HG03439 (cell line): ENCODE measurements at regions not wholly inside any gene's neighbourhood (a gene's known extent, or its start where the extent isn't known, plus 50 kb on each side); places are given as distances from the start of the nearest gene placed in this dataset.

Experiments used
- ATAC-seq: cut with Tn5 transposase; IDR thresholded peaks from one replicate; pipeline ENCODE4 v1.9.1; 2021; ENCODE audit warnings: mild to moderate bottlenecking, moderate library complexity; ENCODE audit not compliant: unreplicated experiment

DNA sequence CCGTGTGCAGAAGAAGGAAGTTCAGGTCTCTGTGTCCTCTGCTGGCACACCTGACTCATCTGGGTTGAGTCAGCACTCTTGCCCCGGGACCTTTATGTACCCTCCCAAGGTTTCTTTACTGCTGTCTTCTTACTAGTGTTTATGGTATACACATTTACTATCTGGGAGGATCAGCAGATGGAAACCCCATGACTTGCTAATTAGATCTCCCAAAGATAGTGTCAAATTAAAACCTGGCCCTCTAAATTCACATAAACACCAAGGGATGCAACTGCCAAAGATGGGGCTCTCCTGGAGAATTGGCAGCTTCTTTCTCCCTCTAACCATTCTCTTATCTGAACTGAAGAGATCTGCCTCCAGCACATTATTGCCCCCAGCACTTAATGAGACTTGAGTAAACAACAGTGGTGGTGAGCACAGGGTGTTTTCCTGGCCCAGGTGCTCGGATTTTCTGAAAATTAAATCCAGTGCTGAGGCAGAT lies 718.1 kb upstream of the SOX9 start:
- ATAC-seq, result no peak

DNA sequence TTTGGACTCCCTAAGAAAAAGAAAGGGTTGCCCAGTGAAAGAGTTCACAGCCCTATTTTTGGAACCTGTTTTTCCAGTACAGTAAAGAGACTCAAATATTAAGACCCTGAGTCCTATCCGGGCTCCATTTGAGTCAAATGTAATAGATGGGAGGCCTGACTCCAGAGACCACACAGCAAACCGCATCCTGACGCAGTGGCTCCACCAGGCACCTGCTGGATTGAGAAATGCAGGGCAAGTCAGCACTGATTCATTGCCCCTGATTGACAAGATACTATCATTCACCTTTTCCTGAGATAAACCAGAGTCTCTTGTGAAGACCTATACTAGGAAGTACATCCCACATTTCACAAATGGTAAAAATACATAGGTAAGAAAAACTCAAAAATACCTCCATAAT lies 715.7 kb upstream of the SOX9 start:
- no peak for ATAC-seq

DNA sequence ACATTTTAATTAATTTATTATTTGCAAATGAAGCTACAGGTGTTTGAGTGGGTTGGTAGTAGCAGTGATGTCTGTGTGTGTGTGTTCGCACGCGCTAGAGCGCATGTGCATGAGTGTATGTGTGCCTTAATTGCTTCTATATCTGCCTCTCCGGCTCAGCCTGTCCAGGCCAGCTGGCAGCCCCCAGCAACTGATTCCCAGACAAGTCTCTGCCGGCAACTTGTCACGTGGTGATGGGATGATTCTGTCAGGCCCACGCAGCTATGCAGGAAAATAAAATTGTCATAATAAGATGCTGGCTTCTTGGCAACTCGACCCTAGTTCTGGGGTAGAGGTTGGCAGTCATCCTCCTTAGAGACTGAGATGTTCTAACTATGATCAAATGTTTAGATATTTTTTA lies 712.8 kb upstream of the SOX9 start:
- ATAC-seq, result no peak

DNA sequence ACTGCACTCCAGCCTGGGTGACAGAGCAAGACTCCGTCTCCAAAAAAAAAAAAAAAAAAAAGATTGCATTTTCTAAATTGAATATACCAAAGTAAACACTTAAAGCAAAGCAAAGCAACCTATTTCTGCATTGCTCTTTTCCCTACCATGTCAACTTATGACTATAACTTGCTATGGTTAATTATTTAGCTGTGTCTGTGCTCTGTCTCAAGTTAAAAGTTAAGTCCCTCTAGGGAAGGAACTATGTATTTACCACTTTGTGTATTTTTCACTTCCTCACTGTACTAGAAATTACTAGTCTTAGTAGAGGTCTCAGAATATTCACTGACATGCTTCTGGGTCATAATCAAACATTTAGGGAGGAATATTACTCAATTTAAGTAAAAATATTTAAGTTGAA lies 711.7 kb upstream of the SOX9 start:
- no peak for ATAC-seq

DNA sequence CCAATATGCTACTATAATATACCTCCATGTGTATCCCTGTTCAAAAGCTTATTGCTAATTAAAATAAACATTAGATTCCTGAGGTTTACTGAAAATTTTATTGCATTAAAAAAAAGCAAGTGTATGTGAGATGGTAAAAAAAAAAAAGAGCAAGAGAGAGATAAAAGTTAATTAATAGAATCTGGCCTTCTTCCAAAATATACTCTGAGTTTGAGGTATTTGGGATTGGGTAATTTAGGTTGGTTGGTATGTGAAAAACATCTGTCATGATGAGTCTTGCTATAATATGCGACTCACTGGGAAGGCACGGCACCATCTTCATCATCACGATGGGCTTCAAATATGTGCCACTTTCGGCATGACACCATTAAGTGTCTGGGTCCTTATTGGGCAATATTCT lies 711.1 kb upstream of the SOX9 start:
- no peak for ATAC-seq

DNA sequence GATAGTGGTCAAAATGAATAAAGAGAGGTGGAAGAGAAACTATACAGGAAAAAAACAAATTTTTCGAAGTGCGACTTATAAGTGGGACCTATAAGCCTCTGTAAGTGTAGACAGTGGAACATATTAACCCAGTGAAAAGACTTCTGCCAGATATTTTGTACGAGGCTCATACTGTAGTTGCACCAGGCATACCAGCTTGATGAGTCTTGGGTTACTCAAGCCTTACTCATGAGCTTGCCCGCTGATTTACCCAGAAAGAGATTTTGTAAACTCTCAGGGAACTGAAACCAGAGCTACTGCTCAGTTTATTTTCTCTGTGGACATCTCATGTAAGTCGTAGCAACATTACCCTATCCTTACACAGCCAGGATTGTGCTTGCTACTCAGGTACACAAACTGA lies 708.0 kb upstream of the SOX9 start:
- ATAC-seq, result no peak

DNA sequence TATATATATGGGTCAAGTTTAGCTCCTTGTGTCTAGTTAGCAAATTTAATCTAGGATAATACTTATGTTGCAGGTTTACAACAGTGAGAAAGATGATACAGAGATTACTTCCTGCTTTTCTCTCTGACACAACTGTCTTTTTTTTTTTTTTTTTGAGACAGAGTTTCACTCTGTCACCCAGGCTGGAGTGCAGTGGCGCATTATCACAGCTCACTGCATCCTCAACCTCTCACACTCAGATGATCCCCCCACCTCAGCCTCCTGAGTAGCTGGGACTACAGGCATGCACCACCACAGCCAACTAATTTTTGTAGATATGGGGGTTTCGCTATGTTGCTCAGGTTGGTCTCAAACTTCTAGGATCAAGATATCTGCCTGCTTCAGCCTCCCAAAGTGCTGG lies 706.9 kb upstream of the SOX9 start:
- ATAC-seq, result no peak

DNA sequence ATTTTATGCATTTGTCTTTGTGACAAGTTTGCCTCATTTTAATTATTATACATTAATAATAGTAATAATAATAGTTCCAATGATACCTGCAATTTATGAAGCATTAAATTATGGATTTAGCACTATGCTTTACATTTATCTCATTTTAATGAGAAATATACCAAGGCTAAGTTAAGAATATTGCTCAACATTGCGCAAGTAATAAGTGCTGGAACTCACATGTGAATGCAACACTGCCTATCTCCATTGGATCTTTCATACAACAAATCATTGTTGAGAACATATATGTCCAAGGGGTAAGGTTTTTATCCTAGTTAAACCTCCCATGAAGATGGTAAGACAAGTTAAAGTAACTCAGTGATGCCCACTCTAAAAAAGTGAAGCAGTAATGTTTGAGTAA lies 703.7 kb upstream of the SOX9 start:
- ATAC-seq, result no peak

DNA sequence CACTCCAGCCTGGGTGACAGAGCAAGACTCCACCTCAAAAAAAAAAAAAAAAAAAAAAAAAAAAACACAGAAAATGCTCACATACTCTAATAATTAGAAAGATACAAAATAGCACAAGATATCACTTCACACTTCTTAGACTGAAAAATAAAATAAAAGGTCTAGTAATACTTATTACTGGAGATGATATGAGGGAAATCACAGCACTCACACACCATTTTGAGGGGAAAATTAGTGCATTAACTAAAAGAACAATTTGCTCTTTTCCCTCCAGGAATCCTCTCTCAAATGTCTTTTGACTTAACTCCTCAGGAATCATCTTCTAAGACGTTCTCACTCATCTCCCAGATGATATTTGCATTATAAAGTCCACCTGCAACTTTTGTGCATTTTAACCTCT lies 697.9 kb upstream of the SOX9 start:
- ATAC-seq, result no peak

DNA sequence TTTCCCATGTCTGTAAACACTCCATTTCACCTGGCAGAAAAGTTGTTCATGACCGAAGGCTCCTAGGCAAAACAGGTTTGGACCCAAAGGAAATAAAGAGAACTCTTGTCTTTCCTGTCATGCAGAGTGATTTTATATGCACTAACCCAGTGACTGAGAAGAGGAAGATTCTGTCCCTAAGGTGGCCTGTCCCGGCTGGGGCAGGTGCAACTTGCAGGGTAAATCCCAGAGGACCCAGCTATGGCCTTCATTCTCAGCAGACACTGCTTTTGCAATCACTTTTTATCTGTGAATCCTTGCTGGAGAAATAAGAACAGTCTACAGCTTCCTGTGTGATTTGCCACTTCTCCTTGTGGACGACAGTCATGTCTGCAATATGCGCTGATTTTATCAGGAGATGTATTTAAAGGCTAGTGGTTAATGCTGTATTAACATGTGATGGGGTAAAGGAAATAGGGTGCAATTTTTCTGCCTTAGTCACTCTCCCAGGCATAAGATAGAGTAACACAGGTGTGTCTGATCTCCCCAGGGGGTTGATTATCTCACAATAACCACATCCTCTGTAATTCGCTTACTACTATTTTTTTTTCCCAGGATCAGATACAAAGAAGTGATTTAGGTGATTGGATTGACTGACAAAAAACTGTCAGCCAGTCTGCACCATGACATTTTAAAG lies 696.8 kb upstream of the SOX9 start:
- ATAC-seq, result no peak

DNA sequence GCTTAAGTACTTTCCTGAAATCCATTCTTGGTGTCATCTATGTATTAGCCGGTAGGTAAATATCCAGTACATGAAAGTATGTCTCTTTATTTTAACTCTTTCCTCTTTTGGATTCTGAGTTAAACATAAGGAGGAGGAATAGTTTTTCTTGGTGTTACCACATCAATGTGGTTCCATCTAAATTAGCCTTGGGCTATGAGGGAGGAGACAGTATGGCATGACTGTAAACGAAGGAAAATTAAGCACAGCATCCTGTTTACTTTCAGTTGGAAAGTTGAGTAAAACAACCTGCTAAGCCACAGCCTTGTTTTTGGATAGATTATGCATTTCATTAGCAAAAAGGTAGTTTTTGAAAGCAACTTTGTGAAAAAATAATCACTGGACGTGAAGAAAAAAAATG lies 693.0 kb upstream of the SOX9 start:
- ATAC-seq, result no peak

DNA sequence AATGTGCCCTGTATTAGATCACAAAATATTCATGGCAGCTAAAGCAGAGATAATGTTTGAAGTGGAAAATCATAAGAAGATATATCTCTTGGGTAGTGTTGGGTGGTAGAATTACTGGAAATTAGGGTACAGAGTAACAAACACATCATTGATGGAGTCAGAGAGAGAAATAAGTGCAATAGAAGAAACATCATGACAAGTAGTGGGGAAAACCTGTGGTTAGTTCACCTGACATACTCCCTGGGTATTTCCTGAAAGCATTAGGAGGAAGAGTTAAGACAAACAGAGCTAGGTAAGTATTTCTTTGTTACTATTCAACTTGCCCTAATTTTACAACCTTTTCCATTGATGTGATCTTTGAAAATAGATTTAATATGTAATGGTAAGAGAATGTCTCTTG lies 691.9 kb upstream of the SOX9 start:
- no peak for ATAC-seq

DNA sequence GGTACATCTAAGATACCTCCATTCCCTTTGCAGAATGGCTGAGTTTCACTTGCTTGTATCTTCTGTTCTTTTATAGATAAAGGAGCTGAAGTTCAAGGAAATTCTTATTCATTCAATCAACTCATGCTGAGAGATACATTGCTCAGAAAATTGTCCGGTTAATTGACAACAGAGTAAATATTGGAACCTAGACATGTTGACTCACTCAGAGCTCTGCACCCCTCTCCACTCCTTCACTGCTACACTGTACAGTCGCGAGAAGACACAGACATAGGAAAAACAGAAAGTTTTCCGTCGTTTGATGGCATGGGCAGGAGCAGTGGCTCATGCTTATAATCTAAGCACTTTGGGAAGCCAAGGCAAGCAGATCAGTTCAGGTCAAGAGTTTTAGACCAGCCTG lies 690.5 kb upstream of the SOX9 start:
- no peak for ATAC-seq

DNA sequence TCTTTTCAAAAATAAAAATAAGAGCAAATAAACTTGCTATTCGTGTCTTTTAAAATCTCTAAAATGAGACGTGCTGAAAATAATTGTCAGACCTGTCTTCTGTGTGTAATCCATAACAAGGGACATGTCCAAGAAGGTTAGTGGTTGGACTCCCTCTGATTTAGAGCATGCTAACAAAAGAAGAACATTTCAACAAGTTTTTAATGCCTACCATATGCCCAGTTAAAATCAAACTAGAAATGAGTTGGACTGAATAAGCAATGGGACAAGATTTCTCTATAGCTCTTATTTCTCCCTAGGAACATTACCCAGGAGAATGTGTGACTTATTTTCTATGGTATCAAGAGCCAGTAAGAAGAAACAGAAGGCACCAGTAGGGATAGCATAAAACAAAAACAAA lies 689.7 kb upstream of the SOX9 start:
- ATAC-seq, result no peak

DNA sequence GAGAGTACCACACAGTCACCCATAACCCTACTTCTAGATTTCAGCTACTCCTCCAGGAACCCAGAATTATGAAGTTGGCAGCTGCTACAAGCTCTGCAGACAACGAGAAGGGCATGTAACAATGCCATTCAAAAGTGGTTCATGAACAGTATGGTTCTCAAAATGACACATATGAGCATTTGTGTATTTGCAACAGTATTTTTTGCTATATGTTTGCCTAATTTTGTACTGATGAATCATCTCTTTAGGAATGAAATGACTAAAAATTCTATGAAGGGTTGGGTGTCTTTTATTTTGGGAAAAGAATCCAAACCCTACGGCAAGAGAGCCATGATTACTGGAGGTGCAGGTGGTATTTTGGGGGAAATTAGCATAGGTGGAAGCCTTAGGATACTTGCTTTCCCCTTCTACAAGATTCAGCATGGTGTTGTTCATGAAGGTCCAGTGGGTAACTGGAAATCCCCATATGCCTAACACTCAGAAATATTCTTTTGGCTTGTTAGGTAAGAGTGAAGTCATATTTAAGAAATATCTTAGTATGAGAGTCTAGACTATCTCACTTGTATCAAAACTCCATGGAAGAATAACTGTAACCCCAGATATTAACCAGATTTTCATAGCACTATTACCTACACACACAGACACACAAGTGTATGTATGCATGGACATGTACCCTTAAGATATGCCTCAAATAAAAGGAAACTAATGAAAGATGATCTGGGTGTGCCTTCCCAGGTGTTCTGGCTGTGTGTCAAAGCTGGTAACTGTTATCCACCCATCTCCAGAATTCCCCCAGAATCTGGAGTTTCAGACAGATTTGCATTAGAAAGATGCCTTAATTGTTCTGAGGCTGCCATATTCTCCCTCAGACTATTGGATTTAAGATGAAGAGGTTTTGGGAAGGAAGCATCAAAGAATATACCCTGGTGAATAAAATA lies 688.2 kb upstream of the SOX9 start:
- no peak for ATAC-seq

DNA sequence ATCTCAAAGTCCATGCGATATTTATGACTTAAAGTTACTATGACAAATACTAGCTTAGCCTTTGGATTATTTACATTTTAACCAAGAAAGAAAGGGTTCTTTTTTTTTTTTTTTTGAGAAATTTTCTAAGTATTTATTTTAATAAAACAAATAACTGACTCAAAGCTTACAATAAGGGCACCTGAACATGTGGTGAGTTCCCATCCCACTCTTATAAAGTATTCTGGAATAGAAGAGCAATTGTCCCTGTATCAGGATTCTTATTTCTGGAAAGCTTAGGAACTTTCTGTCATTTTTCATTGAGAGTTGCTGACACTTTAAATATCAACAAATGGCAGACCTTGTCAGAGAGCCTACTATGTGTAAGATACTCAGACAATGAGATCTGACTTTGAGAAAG lies 686.1 kb upstream of the SOX9 start:
- no peak for ATAC-seq

DNA sequence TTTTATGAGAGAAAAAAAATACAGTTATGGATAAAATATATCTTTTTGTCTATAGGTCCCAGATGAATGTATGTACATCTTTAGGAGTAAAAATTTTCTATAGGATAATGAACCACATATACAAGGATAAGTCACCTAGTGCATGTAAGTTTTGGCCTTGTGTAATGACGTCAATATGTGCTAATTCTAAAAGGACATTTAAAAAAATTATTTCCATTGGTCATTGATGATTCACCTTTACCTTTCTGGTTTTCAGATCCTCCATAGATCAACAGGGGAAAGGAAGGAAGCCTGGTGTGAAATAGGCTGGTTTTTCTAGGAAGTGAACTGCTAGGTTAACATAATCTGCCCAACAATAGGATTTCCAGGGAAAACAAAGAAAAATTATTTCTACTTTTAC lies 684.3 kb upstream of the SOX9 start:
- no peak for ATAC-seq

DNA sequence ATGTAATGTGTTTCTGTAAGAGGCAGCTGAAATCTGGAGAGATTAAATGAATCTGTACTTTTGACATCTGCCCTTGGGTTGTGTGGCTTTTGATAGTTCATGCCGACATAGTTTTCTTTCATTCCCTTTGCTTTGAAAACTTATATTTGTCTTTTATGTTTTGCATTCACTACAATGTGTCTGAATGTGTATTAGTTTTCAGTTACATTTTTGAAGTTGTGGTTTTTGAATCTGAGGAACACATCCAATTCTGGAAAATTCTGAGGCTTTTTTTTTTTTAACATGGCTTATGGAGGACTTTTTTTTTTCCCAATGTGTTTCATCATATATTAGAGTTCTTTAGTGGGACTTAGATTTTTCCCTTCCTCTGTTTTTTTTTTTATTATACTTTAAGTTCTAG lies 683.7 kb upstream of the SOX9 start:
- no peak for ATAC-seq

DNA sequence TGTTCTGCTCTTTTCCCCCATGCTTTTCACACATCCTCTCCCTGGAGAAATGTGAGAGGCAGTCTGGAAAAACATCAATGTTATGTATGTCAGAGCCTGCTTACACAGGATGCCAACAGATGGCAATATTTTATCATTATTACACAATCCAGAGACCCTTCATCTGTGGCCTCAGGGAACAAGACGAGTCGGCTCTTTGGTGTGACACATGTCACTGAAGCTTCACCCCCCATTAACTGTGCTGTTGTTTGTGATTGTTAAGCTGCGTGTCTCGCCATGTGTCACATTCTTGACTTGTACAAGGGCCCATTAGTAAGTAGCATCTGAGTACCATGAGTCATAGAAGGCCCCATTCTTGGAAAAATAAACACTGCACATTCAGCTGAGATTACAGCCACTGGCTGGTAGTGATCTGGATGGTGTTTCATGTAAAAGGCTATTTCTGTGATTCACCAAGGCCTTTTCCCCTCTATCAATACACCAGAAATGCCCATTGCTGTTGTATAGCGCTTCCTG lies 682.1 kb upstream of the SOX9 start:
- ATAC-seq, result no peak

DNA sequence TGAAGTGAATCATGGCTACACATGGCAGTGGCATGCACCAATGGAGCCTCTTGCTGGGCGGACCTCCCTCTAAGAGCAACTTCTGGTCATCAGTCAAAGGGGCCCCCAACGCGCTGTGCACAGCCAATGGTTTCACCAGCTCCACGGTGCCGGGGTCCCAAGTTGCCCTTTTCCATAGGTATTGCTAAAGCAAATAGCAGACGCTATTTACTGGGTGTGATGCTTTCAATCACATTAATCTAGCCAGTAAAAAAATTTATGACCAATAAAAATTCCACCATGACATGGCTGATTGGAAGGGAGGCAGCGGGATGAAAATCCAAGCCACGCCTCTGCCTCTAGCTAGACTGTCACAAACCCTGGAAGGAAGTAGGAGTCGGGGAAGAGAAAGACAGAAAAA lies 680.3 kb upstream of the SOX9 start:
- no peak for ATAC-seq

DNA sequence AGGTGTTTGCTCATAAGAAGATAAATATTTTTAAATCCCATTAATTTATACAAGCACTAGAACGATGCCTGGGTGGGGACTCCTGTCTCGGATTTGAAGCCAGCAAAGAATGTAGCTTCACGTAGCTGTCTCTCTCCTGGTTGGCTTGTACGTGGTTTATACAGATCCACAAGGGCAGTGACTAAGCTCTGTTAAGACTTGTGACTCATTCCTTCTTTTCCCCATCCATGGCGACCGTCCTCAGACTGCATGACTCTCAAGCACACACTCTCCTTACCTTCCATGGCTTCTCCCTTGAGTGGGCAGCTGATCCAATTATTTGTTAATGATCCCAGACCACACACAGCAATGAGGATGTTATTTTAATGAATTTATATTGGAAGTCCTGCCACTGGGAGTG lies 679.7 kb upstream of the SOX9 start:
- ATAC-seq, result no peak

DNA sequence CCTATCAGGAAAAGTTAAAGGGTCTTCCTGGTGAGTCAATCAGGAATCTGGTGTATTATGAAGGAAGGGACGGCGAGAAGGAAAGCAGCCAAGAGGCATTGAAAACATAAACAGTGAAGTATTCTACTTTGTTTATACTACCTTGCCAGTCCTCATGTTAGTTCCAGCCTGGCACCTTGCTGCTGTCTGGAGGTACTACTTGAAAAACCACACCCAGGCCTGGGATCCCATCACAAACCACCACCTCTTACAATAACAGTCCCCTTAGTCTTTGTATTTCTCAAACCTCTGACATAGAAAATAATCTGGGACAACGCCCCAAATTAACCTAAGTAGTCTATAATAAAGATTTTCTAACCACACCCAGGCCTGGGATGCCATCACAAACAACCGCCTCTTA lies 676.7 kb upstream of the SOX9 start:
- ATAC-seq, result no peak
